K562 (cell line): ENCODE measurements at regions not wholly inside any gene's neighbourhood (a gene's known extent, or its start where the extent isn't known, plus 50 kb on each side); places are given as distances from the start of the nearest gene placed in this dataset.
A peak's percentile ranks its signal among the peaks of the same experiment; 100 is the strongest.

ENCODE experiments used
- ATAC-seq: fragments of 200-7000 bp; cut with Tn5 transposase; 3 replicates; pipeline ENCODE4 v1.9.1; 2020; ENCODE audit warnings: moderate library complexity
- BruUV-seq: library from RNA; stranded (reverse); fragments of 400-500 nt; replicated peaks from 2 replicates; lab custom pipeline; 2021; lab: Mats Ljungman, UMichigan
- CTCF ChIA-PET: fragments of 300-600 bp; formaldehyde crosslinking; extraction: SDS; loops from one replicate; lab custom pipeline; 2021; ENCODE audit warnings: low intra/inter-chr PET ratio; lab: Yijun Ruan, JAX
- POLR2A ChIA-PET: fragments of 300-600, 350-650 bp; sonication (Branson Sonifier 250); formaldehyde crosslinking; extraction: SDS; loops from one replicate; lab custom pipeline; 2021; ENCODE audit warnings: antibody characterized with exemption, inconsistent platforms; lab: Yijun Ruan, JAX
- DNase-seq, 4 experiments: peaks; one replicate each; pipeline versions ENCODE4 v3.0.0 to v3.0.0-alpha.2; 2011 to 2018; ENCODE audit warnings: low spot score in 3 of 4, mixed read lengths in 3 of 4; ENCODE audit errors: extremely low read depth in 1 of 4
- FAIRE-seq: peaks from 2 replicates; lab custom pipeline; 2011; peaks lifted over from hg19 to GRCh38; lab: Jason Lieb, UNC
- H2AFZ ChIP-seq: 2 replicates; pipeline ENCODE4 v1.6.0; 2011; ENCODE audit warnings: low read depth, low read length, control low read depth, inconsistent platforms
- H3K27ac ChIP-seq: fragments of 200-600 bp; 3 replicates; pipeline ENCODE4 v1.8.0; 2011; ENCODE audit warnings: low read depth, mild to moderate bottlenecking, control low read depth, inconsistent platforms, low read length, moderate library complexity, mixed read lengths; ENCODE audit errors: extremely low read depth
- H3K27me3 ChIP-seq, 2 experiments: fragments of 300-600 bp in 1 of 2; 2 replicates in 1 of 2; 3 replicates in 1 of 2; pipeline versions ENCODE4 v1.6.0 to v1.8.0; 2011; ENCODE audit warnings: inconsistent platforms in 2 of 2, low read length in 2 of 2, mild to moderate bottlenecking in 1 of 2, mixed read lengths in 1 of 2, moderate library complexity in 1 of 2; ENCODE audit not compliant: control insufficient read depth in 2 of 2, insufficient read depth in 2 of 2
- H3K36me3 ChIP-seq: fragments of 300-600 bp; 3 replicates; pipeline ENCODE4 v1.8.0; 2011; ENCODE audit warnings: mild to moderate bottlenecking, low read length, inconsistent platforms; ENCODE audit not compliant: control insufficient read depth, insufficient read depth
- H3K4me1 ChIP-seq, 2 experiments: fragments of 200-600 bp in 1 of 2; replicated peaks in 1 of 2; 2 replicates in 1 of 2; 3 replicates in 1 of 2; pipeline versions ENCODE4 v1.5.1 to v1.8.0; 2011; ENCODE audit warnings: inconsistent platforms in 2 of 2, low read length in 2 of 2, mild to moderate bottlenecking in 1 of 2, mixed read lengths in 1 of 2, moderate library complexity in 1 of 2; ENCODE audit not compliant: control insufficient read depth in 2 of 2, insufficient read depth in 2 of 2
- H3K4me2 ChIP-seq: 2 replicates; pipeline ENCODE4 v1.6.1; 2011; ENCODE audit warnings: low read length, control low read depth, inconsistent platforms, mixed read lengths; ENCODE audit not compliant: insufficient read depth
- H3K4me3 ChIP-seq: fragments of 200-600 bp; sonication (generic), shearing (Covaris generic); 2 replicates; pipeline ENCODE4 v1.5.1; 2016; ENCODE audit warnings: control low read depth, inconsistent platforms
- H3K79me2 ChIP-seq: fragments of 200-600 bp; 3 replicates; pipeline ENCODE4 v1.8.0; 2011; ENCODE audit warnings: low read length, inconsistent platforms; ENCODE audit not compliant: control insufficient read depth, insufficient read depth
- H3K9ac ChIP-seq, 2 experiments: 2 replicates each; pipeline versions ENCODE4 v1.6.0 to v1.6.1; 2011; ENCODE audit warnings: low read depth in 2 of 2, low read length in 2 of 2, control low read depth in 1 of 2, inconsistent platforms in 1 of 2, mild to moderate bottlenecking in 1 of 2, mixed read lengths in 1 of 2; ENCODE audit not compliant: insufficient read depth in 1 of 2
- H3K9me1 ChIP-seq: one replicate; pipeline ENCODE4 v1.6.0; 2011; ENCODE audit warnings: inconsistent platforms, mild to moderate bottlenecking, low read length, moderate library complexity; ENCODE audit not compliant: control insufficient read depth, insufficient read depth
- H3K9me3 ChIP-seq: replicated peaks from 2 replicates; pipeline ENCODE4 v1.5.1; 2011; ENCODE audit warnings: low read depth, low read length, inconsistent platforms; ENCODE audit not compliant: control insufficient read depth, insufficient read depth
- H4K20me1 ChIP-seq: replicated peaks from 2 replicates; pipeline ENCODE4 v1.6.1; 2011; ENCODE audit warnings: low read length, inconsistent platforms, mixed read lengths; ENCODE audit not compliant: control insufficient read depth, insufficient read depth
- ARID1B ChIP-seq: fragments of 450-650 bp; IDR thresholded peaks from 2 replicates; pipeline ENCODE4 v1.6.1; 2016; ENCODE audit warnings: antibody characterized with exemption, mild to moderate bottlenecking, inconsistent platforms
- FOSL1 ChIP-seq: fragments of 200-800 bp; sonication (Bioruptor generic); conservative IDR thresholded peaks from 2 replicates; pipeline ENCODE4 v1.6.1; 2016; ENCODE audit warnings: missing genetic modification characterization, missing compliant biosample characterization
- HMG20A ChIP-seq: fragments of 450-650 bp; formaldehyde crosslinking; conservative IDR thresholded peaks from 2 replicates; pipeline ENCODE4 v1.4.0; 2020; ENCODE audit warnings: mild to moderate bottlenecking, mixed read lengths
- JUND ChIP-seq, 2 experiments: IDR thresholded peaks; 2 replicates in 1 of 2; 3 replicates in 1 of 2; pipeline ENCODE4 v1.6.1; 2011; ENCODE audit warnings: borderline replicate concordance in 2 of 2, low read depth in 2 of 2, low read length in 2 of 2, improper control_type of control experiment in 1 of 2, missing biosample characterization in 1 of 2, missing genetic modification characterization in 1 of 2, missing genetic modification reagents in 1 of 2
- WGBS: fragments of 100-300 bp; shearing (Covaris generic); methylation state at CpG from one replicate; pipeline ENCODE4 v1.1.6; 2016; ENCODE audit warnings: low coverage, mixed read lengths; ENCODE audit not compliant: insufficient coverage; ENCODE audit errors: missing lambda C conversion rate; 5-methylcytosine and 5-hydroxymethylcytosine counted together
- in situ Hi-C: fragments of 300-500 bp; cut with MboI; formaldehyde crosslinking; loops from 4 replicates; pipeline ENCODE4 v1.15.0; 2018; ENCODE audit warnings: inconsistent platforms, mixed read lengths
- intact Hi-C: fragments of 100-400 bp; cut with micrococcal nuclease; formaldehyde crosslinking; loops from 2 replicates; pipeline ENCODE4 v1.14.2; 2022
- TF ChIP-seq, protein P1 (sequence below), 2 experiments: fragments of 450-650 bp in 1 of 2; sonication (generic) in 1 of 2; formaldehyde crosslinking in 1 of 2; IDR thresholded peaks in 1 of 2; conservative IDR thresholded peaks in 1 of 2; 2 replicates each; pipeline versions ENCODE4 v1.6.1 to v1.8.1; 2016 to 2023; ENCODE audit warnings: mild to moderate bottlenecking in 2 of 2, moderate library complexity in 2 of 2, inconsistent platforms in 1 of 2, missing genetic modification reagents in 1 of 2

DNA sequence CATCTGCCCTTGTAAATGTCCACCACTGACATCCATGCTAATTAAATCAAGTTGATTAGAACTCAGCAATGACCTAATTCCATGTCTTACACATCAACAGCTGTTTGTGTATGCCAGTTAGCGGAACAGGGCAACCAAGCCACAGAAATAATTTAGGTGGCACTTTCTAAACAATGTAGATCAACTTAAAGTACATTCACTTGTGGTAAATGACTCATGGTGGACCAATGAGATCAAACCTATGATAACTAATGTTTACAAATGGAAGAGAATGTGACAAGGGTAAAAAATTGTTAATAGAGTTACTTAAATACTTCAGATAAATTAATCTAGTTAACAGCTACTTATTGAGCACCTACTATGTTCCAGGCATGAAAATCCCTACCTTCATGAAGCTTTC, 63.1 kb upstream of the ICA1 start:
- CTCF ChIA-PET: no interaction called here
- no peak overlapping the region for H3K4me3 ChIP-seq
- WGBS: 95% methylated on average over 1 of the region's 1 CpG
- no peak for FAIRE-seq
- no peaks in the 10 kb centered on the region for H3K79me2 ChIP-seq
- H3K9me3 ChIP-seq: no peaks in the 10 kb centered on the region
- H3K4me2 ChIP-seq: no peak overlapping the region
- no peak for ATAC-seq
- POLR2A ChIA-PET: no interaction called here
- H3K9me1 ChIP-seq: no peaks in the 10 kb centered on the region
- DNase-seq: no peak
- H3K27ac ChIP-seq: no peak overlapping the region
- in situ Hi-C loops (no loop called here), intact Hi-C loops (no loop called here)
- no peaks in the 10 kb centered on the region for H3K27me3 ChIP-seq
- peaks cover 7% of the 10 kb centered on the region; the same call in 1 of the 3 replicates for H3K36me3 ChIP-seq
- H2AFZ ChIP-seq: no peak overlapping the region
- H3K9ac ChIP-seq: no peak overlapping the region
- no TSS peak for BruUV-seq
- peaks cover 0 to 8% of the 10 kb centered on the region in 2 experiments; a peak in 3 of 5 replicates for H3K4me1 ChIP-seq
- H4K20me1 ChIP-seq: no peaks in the 10 kb centered on the region
- peak; percentile 89 for TF ChIP-seq FOSL1 (tag)
- TF ChIP-seq, protein P1, sequence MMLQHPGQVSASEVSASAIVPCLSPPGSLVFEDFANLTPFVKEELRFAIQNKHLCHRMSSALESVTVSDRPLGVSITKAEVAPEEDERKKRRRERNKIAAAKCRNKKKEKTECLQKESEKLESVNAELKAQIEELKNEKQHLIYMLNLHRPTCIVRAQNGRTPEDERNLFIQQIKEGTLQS (IDR thresholded peaks at IDR 0.05): peak; percentile 25; the same call in 1 of the 2 replicates
- TF ChIP-seq, protein P1 (CRISPR knock-in tag; conservative IDR thresholded peaks at IDR 0.05): no peak
- TF ChIP-seq JUND (IDR thresholded peaks at IDR 0.05; ENCODE audit: borderline replicate concordance, low read depth, low read length): peak; percentile 42; the same call in 1 of the 2 replicates
- TF ChIP-seq JUND (tag; IDR thresholded peaks at IDR 0.05; ENCODE audit: borderline replicate concordance, low read depth, low read length): no peak
- 0 out of 2 replicates have a peak, but pooled peaks have one; percentile 10 for TF ChIP-seq ARID1B
- TF ChIP-seq HMG20A: no peak
